ENCODE measurements at regions not wholly inside any gene's neighbourhood (a gene's known extent, or its start where the extent isn't known, plus 50 kb on each side); places are given as distances from the start of the nearest gene placed in this dataset.

DNA sequence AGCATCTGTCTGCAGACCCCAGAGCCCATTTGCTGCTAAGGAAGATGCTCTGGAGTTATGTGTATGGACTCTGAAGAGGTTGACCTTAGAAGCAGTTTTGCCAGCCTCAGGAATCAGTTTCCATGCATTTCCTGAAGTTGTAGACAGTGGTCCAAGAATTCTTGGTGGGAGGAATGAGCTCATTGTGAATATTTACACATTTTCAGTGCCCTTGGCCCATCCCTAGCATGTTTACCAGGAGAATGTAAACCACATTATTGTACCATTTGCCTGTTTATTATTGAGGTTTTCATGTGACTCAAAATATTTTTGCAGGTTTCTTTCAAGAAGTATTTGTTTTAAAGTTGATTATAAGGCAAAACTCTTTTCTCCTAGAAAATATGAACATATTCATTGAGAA lies 93.8 kb downstream of the NXNL2 start (continued):
- TF ChIP-seq EP300 (IDR thresholded peaks at IDR 0.05; ENCODE audit: borderline replicate concordance in 1 of 2, low read depth in 2 of 2, low read length in 2 of 2) (no peak), SRF (IDR thresholded peaks at IDR 0.05; ENCODE audit: low read depth, low read length) (no peak), CBX5 (IDR thresholded peaks at IDR 0.05; ENCODE audit: low read depth, low read length) (no peak)

Measured in H1 (cell line).